HG03025 (cell line): ENCODE measurements at regions not wholly inside any gene's neighbourhood (a gene's known extent, or its start where the extent isn't known, plus 50 kb on each side); places are given as distances from the start of the nearest gene placed in this dataset.

Source experiments
- ATAC-seq: cut with Tn5 transposase; IDR thresholded peaks from one replicate; pipeline ENCODE4 v1.9.1; 2021; ENCODE audit warnings: mild to moderate bottlenecking, moderate library complexity; ENCODE audit not compliant: unreplicated experiment, low FRiP score

- no peak for ATAC-seq
Measured at GRCh38 chr9:3161912-3162311, 318.0 kb upstream of the PUM3 start.

DNA sequence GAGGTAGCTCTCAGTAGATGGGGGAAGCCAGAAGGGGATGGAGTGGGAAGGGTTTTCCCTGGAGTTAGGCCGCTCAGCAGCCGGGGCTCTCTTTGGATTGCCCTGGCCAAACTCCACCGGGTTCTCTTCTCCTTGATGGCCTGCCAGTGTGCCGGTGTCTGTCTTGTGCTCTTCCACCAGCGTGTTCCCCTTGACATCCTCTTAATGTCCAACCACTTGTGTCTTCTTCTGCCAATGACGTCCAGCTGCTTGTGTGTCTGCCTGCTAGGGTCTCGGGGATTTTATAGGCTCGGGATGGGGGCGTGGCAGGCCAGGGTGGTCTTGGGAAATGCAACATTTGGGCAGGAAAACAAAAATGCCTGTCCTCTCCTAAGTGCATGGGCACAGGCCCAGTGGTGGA is 313.1 kb upstream of the PUM3 start:
- ATAC-seq: no peak

DNA sequence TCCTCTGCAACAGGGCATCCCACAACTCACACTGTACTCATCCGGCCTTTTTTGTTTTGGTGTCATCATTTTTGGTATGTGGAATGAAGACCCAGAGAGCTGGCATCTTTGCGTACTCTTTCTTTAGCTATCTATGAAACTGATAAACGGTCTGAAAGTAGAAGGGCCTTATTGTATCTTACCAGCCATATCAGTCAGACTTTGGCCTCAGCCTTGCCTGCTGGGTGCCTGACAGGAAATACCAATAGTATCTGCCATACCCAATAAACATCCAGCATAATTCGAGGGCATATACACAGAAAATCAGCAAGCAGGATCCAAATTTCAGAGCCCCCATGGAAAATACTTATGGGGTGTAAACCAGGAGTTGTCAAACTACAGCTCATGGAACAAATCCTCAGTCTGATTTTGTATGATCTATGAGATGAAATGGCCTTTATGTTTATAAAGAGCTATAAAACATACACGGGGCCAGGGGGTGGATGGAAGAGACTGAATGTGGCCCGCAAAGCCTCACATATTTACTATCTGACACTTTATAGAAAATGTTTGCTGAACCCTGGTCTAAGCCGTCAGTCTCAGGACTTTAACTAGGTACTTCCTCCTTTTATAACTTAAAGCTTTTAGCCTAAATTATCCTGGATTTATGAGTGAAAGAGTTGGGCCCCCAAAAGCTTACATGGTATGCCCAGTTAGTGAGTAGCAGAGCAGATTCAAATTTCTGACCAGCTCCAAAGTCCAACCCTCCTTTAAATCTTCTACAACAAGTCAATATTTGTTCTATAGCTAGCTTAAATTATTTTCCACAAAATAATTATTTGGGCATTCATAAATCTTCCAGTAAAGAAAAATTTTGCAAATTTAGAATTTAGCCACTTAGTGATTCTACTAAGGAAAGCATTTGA is 308.0 kb upstream of the PUM3 start:
- ATAC-seq: no peak

DNA sequence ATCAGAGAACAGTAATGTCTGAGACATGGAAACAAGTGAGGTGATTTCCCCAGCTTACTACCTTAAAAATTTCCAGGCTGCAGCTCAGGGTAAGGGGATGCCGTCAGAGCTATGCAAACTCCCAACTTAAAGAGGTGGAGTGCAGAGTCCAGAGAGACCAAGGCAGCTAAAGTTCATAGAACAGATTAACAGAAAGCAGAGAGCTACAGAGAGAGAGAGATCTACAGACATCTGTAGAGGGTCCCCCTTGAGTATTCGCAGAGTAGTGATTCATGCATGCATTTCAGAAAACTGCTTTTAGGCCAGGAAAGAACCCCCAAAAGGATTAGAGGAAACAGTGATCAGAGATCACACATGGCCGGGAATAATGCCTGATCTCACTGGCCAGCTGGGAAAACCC is 306.2 kb upstream of the PUM3 start:
- no peak for ATAC-seq

GRCh38 chr9:3138231-3139229 is 294.6 kb upstream of the PUM3 start:
- ATAC-seq: no peak

DNA sequence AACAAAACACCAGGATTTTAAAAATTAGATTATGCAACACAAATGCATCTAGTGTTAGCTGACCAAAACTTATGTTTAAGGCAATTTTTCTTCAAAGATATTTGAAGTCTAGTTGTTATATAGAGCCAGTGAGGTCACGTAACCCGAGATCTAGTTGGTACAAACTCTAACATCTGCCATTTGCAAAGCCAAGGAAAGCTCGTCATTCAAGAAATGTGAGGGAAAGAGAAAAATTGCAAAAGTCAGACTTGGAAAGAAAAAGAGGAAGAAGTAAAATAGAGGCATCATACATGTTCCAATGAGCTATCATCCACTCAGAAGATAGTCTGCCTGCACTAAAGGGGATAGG is 293.4 kb upstream of the PUM3 start:
- no peak for ATAC-seq

GRCh38 chr9:3136686-3137346 is 292.9 kb upstream of the PUM3 start:
- no peak for ATAC-seq

DNA sequence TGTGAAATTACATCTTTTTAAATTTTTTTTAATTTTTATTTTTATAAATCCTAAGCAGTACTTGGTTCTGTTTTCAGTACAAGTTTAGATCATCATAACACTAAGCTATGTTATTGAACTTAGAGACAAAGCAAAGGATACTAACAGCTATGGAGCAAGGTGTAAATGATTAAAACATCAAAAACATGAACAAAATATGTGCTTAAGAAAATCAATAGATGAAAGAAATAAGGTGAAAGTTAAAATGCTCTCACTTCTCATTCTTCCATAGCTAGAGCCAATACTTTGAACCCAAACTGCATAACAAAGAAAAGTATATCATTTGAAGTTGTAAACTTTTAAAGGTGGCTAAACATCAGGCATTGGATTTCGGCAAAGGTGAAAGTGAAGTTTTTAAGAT is 292.3 kb upstream of the PUM3 start:
- no peak for ATAC-seq

DNA sequence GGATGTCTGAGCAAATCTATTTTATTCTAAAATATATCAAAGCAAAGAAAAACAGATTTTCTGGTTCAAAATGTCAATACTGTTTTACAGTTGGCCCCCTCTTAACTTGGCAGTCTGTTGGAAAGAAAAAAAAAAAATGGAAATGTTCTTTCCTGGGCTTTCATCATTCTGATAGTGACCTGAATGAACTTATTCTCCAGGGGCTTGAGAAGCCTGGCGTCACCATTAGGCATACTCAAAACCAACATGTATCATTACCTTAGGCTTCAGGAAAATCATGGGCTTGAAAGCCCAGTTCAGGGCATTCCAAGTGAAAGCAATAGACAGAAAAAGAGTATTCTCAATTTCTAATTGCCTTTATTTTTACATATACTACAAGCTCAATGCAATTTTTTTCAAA is 283.7 kb upstream of the PUM3 start:
- no peak for ATAC-seq

DNA sequence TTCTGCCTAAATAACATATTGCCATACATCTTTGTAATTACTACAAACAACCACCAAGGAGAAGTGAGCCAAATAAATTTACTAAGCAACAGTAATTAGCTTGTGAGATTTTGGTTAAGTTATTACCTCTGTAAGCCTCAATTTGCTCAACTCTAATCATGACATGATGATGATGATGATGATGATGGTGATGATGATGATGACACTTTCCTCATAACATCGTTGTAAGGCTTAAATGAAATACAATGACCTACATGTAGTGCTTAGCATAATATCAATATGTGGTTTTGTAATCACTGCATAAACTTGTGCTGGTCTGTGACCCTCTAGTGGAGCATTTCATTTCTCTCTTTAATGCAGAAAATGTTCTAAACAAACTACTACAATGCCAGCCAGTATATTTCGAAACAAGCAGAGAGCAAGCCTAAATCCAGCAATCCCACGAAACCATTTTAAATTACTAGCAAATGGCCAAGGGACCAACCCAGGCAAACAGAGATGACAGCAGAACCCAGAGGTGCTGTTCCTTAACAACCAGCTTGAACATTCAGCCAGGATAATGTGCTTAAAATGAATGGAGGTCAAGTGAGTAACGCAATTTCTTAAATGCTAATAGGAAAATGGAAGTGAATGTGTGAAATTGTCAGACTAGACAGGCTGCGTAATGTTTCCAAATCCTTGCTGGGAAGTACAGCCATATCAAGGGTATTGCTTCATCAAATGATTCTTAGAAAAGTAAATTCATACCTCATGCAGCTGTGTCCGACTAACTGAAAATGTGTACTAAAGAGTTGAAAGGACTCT is 281.9 kb upstream of the PUM3 start:
- ATAC-seq: no peak

GRCh38 chr9:3124001-3124400 is 280.1 kb upstream of the PUM3 start:
- no peak for ATAC-seq

GRCh38 chr9:3118081-3118480 is 274.2 kb upstream of the PUM3 start:
- no peak for ATAC-seq

DNA sequence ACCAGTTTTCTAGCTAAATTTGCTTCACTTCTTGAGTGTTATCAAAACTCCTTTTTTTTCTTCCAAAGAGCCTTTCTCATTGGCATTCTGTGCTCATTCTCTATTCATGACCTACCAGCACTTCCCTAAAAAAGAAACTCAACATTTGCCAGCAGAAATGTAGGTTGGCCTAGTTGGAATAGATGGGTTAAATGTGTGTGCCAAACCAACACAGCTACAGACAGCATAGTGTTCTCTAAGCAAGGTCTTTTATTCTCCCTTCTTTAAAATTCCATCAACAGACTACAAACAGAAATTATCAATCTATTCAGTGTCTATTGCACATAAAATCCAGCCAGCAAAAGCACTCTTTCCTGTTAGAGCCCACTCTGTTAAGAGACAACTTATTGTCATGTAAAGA is 255.8 kb upstream of the PUM3 start:
- no peak for ATAC-seq

DNA sequence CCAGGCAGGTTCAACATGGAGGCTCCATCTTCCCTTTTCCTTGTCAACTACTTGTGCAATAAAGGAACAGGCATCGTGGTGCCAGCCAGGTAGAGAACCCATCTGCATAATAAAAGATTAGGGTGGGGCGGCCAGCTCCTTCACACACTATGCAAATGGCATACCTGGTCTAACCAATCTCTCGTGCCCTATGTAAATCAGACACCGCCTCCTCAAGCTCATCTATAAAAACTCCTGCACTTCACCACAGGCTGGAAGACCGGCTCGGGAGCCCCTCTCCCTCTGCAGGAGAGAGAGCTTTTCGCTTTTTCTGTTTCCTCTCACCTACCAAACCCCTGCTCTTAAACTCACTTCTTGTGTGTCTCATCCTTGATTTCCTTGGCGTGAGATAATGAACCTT is 244.3 kb upstream of the PUM3 start:
- no peak for ATAC-seq

DNA sequence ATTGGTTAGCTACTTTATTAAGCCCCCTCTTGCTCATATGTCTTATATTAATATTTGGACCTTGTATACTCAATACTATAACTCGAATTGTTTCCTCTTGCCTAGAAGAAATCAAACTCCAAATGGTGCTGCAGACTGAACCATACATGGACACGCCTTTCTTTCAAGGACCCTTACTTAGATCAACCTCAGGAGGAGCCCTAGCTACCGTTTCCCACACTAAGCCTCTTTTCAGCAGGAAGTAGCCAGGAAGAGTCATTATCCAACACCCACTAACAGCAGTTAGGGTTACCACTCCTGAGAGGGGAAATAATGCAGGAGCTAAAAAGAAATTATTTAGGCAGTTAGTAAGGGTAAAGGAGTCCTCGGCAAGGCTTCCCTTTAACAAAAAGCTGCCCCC is 243.8 kb upstream of the PUM3 start:
- no peak for ATAC-seq

GRCh38 chr9:3080951-3081350 is 237.1 kb upstream of the PUM3 start:
- ATAC-seq: no peak

DNA sequence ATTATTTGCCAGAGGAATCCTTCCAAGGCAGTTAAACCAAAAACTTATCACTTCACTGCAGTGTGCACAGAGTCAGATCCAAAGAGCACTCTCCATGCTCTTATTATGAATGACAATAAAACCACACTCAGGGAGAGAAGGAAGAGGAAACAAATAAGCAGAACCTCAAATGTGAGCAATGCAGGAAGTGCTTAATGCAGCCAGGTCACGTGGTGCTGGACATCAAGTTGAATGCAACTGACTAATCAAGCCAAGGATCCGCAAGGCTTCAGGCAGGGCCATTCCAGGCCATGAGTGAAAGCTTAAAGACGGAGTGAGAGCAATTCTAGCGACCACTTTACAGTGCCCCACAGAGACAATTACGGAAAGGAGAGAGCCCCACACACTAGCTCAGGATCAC is 230.4 kb upstream of the PUM3 start:
- ATAC-seq: no peak

DNA sequence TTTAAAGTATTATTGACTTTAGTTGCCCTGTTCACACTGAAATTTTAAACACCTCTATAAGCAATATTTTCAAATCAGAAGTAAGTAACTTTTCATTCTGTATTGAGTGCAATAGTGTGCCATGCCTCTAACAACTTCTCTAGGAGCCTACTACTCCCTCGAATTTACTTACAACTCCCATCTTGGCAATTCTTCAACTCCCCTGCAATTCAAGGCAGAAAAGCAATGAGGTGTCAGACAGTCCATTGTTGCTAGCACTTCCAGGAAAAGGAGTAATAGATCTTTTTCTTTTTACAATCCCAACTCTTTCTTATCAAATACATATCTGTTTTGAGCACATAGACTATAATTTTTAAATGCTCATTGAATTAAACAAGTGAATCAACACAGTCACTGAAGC is 222.7 kb upstream of the PUM3 start:
- ATAC-seq: no peak

DNA sequence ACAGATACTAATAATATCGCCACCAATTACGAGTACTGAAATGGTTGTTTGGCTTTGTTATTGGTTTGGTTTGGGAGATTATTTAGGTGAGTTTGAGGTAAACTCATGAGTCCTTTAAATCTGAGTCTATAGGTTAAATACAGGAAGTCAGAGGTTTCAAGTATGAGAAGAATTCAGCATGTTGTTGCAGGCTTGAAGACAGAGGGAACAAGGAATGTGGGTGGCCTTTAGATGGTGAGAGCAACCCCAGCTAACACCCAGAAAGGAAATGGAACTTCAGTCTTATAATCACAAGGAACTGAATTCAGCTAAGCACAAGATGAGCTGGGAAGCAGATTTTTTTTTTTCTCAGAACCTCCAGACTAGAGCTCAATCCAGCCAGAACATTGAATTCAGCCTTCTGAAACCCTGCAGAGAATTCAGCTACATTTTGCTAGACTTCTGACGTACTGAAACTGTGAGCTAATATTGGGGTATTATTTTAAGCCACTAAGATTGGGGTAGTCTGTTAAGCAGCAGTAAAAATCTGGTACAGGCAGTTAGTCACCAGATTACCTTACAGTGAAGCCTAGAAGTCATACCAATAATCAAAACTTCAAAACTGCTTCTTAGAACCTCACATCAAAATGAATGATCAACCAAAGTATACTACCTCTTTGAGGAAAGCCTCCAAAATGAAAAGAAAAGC is 216.0 kb upstream of the PUM3 start:
- no peak for ATAC-seq

DNA sequence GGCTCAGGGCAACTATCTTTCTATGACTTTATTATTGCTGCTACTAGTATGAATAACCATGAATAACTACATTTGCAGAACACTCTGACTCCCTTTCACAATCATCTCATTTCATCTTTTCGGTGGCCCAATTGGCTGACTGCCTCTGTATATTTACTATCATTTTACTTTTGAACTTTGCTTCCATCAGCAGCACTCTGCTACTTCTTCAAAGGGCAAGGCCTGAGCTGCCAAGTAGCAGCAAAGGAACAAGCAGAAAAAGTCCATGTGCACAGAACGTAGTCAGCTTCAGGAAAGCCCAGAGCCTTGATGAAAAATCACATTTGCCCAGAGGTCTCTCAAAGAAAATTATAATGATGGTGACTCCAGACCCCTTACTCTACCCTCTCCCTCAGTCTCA is 214.5 kb upstream of the PUM3 start:
- no peak for ATAC-seq
